Right atrium auricular region (tissue), 2 donors: ENCODE measurements at regions not wholly inside any gene's neighbourhood (a gene's known extent, or its start where the extent isn't known, plus 50 kb on each side); places are given as distances from the start of the nearest gene placed in this dataset.
"Not testable (repeated sequence)": the region's sequence is repeated elsewhere in the genome, so short reads cannot be mapped to it uniquely, and the experiment has no call there.

Experiments
- DNase-seq: peaks from one replicate; pipeline ENCODE4 v3.0.0-alpha.2; 2019; ENCODE audit warnings: low spot score
- H3K27ac ChIP-seq, 2 donors: fragments of 200-600 bp; sonication (generic); 1 replicate in 1 of 2; 2 replicates in 1 of 2; pipeline ENCODE4 v1.5.1; 2016 to 2019
- H3K27me3 ChIP-seq, 2 donors: fragments of 200-600 bp; sonication (generic); one replicate each; pipeline versions ENCODE4 v1.5.1 to v1.6.0; 2017 to 2019
- H3K36me3 ChIP-seq: fragments of 200-600 bp; sonication (generic); one replicate; pipeline ENCODE4 v1.5.1; 2016
- H3K4me1 ChIP-seq, 2 donors: fragments of 200-600 bp; sonication (generic); one replicate each; pipeline versions ENCODE4 v1.5.1 to v1.6.0; 2017 to 2019
- H3K4me3 ChIP-seq, 2 donors: fragments of 200-600 bp; sonication (generic); 1 replicate in 1 of 2; 2 replicates in 1 of 2; pipeline ENCODE4 v1.5.1; 2017 to 2019; ENCODE audit warnings: mild to moderate bottlenecking in 1 of 2, moderate library complexity in 1 of 2
- H3K9me3 ChIP-seq, 2 donors: fragments of 200-600 bp; sonication (generic); one replicate each; pipeline ENCODE4 v1.5.1; 2019
- TF ChIP-seq, protein P1 (sequence below), 2 donors: fragments of 200-600 bp; sonication (generic); IDR thresholded peaks; one replicate each; pipeline ENCODE4 v1.5.1; 2019; ENCODE audit warnings: antibody characterized with exemption in 2 of 2

DNA sequence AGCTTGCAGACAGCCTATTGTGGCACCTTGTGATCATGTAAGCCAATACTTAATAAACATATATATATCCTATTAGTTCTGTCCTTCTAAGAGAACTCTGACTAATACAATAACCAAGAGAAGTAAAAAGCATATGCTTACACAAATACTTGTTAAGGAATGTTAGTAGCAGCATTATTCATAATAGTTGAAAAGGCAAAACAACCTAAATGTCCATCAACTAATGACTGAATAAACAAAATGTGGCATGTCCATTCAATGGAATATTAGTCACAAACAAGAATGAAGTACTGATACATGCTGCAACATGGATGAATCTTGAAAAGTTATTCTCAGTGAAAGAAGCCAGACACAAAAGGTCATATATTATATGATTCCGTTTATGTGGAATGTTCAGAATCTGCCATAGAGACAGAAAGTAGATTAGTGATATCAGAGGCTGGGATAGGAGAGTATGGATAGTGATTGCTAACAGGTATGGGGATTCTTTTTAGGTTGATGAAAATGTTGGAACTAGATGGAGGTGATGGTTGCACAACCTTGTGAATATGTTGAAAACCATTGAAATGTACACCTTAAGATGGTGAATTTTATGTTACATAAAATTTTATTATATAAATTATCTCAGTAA is 112.5 kb upstream of the UNC5B start:
- no peak for DNase-seq
- H3K9me3 ChIP-seq = no peaks in the 10 kb centered on the region
- no peak overlapping the region for H3K4me3 ChIP-seq
- TF ChIP-seq, protein P1, sequence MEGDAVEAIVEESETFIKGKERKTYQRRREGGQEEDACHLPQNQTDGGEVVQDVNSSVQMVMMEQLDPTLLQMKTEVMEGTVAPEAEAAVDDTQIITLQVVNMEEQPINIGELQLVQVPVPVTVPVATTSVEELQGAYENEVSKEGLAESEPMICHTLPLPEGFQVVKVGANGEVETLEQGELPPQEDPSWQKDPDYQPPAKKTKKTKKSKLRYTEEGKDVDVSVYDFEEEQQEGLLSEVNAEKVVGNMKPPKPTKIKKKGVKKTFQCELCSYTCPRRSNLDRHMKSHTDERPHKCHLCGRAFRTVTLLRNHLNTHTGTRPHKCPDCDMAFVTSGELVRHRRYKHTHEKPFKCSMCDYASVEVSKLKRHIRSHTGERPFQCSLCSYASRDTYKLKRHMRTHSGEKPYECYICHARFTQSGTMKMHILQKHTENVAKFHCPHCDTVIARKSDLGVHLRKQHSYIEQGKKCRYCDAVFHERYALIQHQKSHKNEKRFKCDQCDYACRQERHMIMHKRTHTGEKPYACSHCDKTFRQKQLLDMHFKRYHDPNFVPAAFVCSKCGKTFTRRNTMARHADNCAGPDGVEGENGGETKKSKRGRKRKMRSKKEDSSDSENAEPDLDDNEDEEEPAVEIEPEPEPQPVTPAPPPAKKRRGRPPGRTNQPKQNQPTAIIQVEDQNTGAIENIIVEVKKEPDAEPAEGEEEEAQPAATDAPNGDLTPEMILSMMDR (IDR thresholded peaks at IDR 0.05) = no peak
- H3K27ac ChIP-seq = no peak overlapping the region
- H3K36me3 ChIP-seq = no peaks in the 10 kb centered on the region
- no peaks in the 10 kb centered on the region for H3K27me3 ChIP-seq
- H3K4me1 ChIP-seq = no peaks in the 10 kb centered on the region

DNA sequence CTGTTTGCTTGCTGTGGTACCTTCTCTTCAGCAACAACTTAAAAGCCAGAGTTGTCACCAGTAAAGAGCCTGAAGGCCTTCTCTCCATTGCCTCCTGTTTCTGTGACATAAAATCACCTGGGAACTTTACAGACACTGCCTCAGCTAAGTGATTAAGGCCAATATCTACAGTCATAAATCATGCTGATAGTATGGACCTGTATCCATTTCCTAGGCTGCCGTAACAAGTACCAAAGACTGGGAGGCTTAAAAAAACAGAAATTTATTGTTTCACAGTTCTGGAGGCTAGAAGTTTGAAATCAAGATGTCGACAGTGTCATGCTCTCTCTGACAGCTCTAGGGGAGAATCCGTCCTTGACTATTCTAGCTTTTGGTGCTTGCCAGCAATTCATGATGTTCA is 108.4 kb upstream of the UNC5B start:
- no peaks in the 10 kb centered on the region for H3K36me3 ChIP-seq
- no peak for DNase-seq

DNA sequence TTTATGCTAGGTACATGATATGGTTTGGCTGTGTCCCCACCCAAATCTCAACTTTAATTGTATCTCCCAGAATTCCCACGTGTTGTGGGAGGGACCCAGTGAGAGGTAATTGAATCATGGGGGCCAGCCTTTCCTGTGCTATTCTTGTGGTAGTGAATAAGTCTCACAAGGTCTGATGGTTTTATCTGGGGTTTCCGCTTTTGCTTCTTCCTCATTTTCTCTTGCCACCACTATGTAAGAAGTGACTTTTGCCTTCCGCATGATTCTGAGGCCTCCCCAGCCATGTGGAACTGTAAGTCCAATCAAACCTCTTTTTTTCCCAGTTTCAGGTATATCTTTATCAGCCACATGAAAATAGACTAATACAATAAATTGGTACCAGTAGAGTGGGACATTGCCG is 106.2 kb upstream of the UNC5B start:
- H3K36me3 ChIP-seq, H3K27ac ChIP-seq, H3K9me3 ChIP-seq, H3K4me3 ChIP-seq, H3K4me1 ChIP-seq, DNase-seq, H3K27me3 ChIP-seq: not testable (repeated sequence)

More for the DNA sequence above, 108.4 kb upstream of the UNC5B start:
- Histone ChIP-seq H3K27me3 (no peaks in the 10 kb centered on the region), H3K4me3 (no peak overlapping the region), H3K9me3 (no peaks in the 10 kb centered on the region), H3K4me1 (no peaks in the 10 kb centered on the region), H3K27ac (no peak overlapping the region)
- TF ChIP-seq, protein P1 (IDR thresholded peaks at IDR 0.05) = no peak

DNA sequence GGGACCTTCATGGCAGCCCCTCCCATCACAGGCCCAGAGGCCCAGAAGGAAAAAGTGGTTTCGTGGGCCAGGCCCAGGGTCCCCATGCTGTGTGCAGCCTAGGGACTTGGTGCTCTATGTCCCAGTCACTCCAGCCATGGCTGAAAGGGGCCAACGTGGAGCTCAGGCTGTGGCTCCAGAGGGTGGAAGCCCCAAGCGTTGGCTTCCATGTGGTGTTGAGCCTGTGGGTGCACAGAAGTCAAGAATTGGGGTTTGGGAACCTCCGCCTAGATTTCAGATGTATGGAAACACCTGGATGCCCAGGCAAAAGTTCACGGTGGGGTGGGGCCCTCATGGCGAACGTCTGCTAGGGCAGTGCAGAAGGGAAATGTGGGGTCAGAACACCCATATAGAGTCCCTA is 105.3 kb upstream of the UNC5B start:
- H3K36me3 ChIP-seq, H3K4me3 ChIP-seq, H3K27ac ChIP-seq, DNase-seq, H3K27me3 ChIP-seq, H3K4me1 ChIP-seq: not testable (repeated sequence)
- H3K9me3 ChIP-seq = peaks cover 0 to 14% of the 10 kb centered on the region in 2 donors

DNA sequence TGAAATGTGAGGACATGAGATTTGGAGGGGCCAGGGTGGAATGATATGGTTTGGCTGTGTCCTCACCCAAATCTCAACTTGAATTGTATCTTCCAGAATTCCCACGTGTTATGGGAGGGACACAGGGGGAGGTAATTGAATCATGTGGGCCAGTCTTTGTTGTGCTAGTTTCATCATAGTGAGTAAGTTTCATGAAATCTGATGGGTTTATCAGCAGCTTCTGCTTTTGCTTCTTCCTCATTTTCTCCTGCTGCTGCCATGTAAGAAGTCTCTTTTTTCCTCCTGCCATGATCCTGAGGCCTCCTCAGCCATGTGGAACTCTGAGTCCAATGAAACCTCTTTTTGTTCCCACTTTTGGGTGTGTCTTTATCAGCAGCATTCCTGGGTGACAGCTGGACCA is 104.3 kb upstream of the UNC5B start:
- H3K27ac ChIP-seq, DNase-seq, H3K36me3 ChIP-seq, H3K4me3 ChIP-seq, H3K27me3 ChIP-seq, H3K4me1 ChIP-seq: not testable (repeated sequence)
- H3K9me3 ChIP-seq = peaks cover 0 to 21% of the 10 kb centered on the region in 2 donors

DNA sequence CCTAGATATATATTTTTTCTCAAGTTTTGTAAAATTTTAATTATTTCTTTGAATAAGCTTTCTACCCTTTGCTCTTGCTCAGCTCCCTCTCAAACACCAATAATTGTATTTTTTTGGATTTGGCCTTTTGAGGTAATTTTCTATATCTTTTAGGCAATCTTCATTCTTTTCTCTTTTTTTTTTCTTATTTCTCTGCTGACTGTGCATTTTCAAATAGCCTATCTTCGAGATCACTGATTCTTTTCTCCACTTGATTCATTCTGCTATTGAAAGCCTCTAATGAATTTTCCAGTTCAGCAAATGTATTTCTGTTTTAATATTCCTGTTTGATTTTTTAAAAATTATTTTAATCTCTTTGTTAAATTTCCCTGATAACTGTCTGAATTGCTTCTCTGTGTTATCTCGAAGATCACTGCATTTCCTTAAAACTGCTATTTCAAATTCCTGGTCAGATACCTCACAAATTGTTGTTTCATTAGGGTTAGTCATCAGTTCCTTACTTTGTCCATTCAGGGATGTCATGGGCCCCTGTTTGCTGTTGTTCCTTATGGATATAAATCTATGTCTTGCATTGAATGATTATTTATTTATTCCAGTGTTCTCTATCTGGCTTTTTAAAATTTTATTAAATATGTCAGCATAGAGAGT is 100.1 kb upstream of the UNC5B start:
- Histone ChIP-seq H3K36me3 (no peaks in the 10 kb centered on the region), H3K4me1 (no peaks in the 10 kb centered on the region), H3K9me3 (peaks cover 0 to 40% of the 10 kb centered on the region in 2 donors), H3K27ac (no peak overlapping the region), H3K4me3 (no peak overlapping the region), H3K27me3 (no peaks in the 10 kb centered on the region)
- no peak for DNase-seq
- TF ChIP-seq, protein P1 (IDR thresholded peaks at IDR 0.05) = no peak

DNA sequence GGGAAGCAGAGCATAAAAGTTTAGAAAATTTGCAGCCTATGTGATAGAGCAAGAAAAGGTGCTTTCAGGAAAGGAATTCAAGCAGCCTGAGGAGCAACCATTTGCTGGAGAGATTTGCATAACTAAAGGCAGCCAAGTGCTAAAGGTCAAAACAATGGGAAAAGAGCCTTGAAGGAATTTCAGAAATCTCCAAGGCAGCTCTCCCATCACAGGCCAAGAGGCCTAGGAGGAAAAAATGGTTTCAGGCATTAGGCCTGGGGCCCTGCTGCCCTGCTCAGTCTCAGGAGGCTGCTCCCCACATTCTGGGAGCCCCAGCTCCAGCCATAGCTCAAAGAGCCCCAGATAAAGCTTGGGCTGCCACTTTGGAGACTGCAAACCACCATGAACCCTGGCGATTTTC is 95.9 kb upstream of the UNC5B start:
- Histone ChIP-seq H3K27me3 (no peaks in the 10 kb centered on the region), H3K9me3 (peaks cover 0 to 53% of the 10 kb centered on the region in 2 donors), H3K36me3 (no peaks in the 10 kb centered on the region), H3K4me3 (no peak overlapping the region), H3K27ac (no peak overlapping the region), H3K4me1 (no peaks in the 10 kb centered on the region)
- DNase-seq = no peak
- TF ChIP-seq, protein P1 (IDR thresholded peaks at IDR 0.05) = no peak

DNA sequence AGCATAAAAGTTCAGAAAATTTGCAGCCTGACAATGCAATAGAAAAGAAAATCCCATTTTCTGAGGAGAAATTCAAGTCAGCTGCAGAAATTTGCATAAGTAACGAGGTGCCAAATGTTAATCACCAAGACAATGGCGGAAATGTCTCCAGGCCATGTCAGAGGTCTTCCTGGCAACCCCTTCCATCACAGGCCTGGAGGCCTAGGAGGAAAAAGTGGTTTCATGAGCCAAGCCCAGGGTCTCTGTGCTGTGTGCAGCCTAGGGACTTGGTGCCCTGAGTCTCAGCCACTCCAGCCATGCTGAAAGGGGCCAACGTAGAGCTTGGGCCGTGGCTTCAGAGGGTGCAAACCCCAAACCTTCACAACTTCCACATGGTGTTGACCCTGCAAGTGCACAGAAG is 94.8 kb upstream of the UNC5B start:
- H3K9me3 ChIP-seq = peaks cover 0 to 42% of the 10 kb centered on the region in 2 donors
- not testable (repeated sequence) for H3K27me3 ChIP-seq, H3K27ac ChIP-seq, DNase-seq, H3K36me3 ChIP-seq, H3K4me3 ChIP-seq, H3K4me1 ChIP-seq
